Breast epithelium (tissue), 3 donors: ENCODE measurements at regions not wholly inside any gene's neighbourhood (a gene's known extent, or its start where the extent isn't known, plus 50 kb on each side); places are given as distances from the start of the nearest gene placed in this dataset.

Source experiments
- POLR2AphosphoS5 ChIP-seq, 3 donors: sonication (generic); formaldehyde crosslinking; IDR thresholded peaks; one replicate each; pipeline ENCODE4 v1.6.1; 2017; ENCODE audit warnings: antibody characterized with exemption in 3 of 3
- TF ChIP-seq, protein P1 (sequence below), 3 donors: fragments of 450-650 bp; IDR thresholded peaks; one replicate each; pipeline ENCODE4 v1.5.1; 2016 to 2017; ENCODE audit warnings: antibody characterized with exemption in 3 of 3, mild to moderate bottlenecking in 3 of 3, moderate library complexity in 3 of 3

DNA sequence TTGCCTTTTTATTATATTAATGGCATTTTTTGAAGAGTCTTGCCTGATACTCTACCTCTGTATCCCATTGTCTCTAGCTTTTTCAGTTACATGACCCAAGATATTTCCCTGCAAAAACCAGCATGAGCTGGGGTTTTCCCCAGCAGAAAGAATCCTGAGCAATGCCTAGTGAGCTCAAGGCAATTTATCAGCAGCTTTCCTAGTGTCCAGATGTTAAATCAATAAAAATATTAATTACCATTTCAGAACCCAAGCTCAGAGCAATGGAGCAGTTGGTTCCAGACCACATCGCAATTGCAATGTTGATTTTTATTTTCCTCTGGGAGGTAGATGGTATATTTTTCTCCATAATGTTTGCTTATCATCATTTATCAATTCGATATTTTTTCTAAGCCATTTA, 137.2 kb downstream of the RAB38 start:
- no peak for TF ChIP-seq POLR2AphosphoS5 (IDR thresholded peaks at IDR 0.05)
- TF ChIP-seq, protein P1, sequence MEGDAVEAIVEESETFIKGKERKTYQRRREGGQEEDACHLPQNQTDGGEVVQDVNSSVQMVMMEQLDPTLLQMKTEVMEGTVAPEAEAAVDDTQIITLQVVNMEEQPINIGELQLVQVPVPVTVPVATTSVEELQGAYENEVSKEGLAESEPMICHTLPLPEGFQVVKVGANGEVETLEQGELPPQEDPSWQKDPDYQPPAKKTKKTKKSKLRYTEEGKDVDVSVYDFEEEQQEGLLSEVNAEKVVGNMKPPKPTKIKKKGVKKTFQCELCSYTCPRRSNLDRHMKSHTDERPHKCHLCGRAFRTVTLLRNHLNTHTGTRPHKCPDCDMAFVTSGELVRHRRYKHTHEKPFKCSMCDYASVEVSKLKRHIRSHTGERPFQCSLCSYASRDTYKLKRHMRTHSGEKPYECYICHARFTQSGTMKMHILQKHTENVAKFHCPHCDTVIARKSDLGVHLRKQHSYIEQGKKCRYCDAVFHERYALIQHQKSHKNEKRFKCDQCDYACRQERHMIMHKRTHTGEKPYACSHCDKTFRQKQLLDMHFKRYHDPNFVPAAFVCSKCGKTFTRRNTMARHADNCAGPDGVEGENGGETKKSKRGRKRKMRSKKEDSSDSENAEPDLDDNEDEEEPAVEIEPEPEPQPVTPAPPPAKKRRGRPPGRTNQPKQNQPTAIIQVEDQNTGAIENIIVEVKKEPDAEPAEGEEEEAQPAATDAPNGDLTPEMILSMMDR (IDR thresholded peaks at IDR 0.05): no peak
